GM21447 (cell line): ENCODE measurements at regions not wholly inside any gene's neighbourhood (a gene's known extent, or its start where the extent isn't known, plus 50 kb on each side); places are given as distances from the start of the nearest gene placed in this dataset.

Experiments used
- ATAC-seq: cut with Tn5 transposase; IDR thresholded peaks from one replicate; pipeline ENCODE4 v1.9.1; 2021; ENCODE audit not compliant: unreplicated experiment

DNA sequence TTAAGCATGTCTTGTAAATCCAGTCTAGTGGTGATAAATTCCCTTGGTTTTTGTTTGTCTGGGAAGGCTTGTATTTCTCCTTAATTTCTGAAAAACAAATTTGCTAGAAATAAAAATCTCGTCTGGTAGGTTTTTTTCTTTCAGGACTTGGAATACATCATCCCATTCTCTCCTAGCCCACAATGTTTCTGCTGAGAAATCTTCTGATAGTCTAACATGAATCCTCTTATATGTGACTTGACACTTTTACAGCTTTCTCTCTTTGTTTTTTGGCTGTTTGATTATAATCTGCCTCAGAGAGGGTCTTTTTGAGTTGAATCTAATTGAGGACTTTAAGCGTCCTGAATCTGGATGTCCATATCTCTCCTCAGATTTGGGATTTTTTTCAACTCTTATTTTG, 104.9 kb downstream of the FEM1C start:
- no peak for ATAC-seq

DNA sequence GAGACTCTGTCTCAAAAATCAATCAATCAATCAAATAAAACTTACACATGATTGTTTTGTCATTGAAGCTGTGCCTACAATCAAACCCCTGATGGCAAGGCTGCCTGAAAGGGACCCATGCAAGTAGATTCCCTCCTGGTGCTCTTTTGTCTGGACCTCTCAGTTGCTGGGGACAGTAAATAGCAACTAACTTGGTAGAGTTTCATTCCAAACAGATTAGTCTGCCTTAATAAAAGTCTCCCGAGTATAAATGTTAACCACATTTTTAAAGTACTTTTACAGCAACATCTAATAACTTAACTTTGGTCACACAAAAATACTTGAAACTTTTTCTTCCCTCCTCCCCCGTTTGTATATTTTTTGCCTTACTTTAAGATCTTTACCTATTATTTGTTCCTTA, 105.5 kb downstream of the FEM1C start:
- ATAC-seq = no peak

DNA sequence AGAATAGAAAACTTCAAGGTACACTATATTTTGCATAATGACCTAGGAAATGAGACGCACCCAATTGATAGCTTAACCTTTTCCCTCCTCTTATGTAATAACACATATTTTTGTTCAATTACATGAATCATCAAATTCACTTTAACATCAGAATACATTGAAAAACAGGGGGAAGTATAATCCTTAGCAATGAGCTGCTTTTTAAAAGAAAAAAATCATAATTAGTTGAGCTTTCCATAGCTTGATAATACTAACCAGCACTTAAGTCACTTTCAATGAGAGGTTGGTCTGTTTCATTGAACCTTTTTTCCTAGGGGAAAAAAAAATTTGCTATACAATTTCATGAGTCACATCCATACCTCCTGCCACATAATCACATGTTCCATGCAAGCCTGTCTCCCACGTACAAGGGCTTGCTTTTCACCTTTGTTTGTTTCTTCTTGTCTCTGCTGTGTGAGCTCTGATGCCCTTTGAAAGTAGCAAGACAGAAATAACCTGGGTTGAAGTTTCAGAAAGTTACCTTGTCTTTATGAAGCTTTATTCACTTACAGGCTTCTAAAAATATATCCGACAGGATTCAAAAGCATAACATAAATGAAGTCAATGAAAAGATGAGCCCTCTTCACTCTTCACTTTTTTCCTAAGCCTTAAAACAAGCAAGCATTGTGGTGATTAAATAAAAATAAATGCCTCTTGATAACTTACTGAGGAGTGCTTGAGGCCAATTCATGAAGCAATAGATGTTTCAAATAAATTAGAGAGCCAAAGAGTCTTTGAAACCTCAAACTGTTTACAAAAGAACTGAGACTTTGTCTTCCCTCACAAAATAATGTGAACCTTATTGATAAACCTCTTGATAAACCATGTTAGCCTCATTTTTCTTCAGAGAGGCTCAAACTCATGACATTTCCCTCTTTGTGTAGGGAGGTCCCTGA, 108.5 kb downstream of the FEM1C start:
- no peak for ATAC-seq

DNA sequence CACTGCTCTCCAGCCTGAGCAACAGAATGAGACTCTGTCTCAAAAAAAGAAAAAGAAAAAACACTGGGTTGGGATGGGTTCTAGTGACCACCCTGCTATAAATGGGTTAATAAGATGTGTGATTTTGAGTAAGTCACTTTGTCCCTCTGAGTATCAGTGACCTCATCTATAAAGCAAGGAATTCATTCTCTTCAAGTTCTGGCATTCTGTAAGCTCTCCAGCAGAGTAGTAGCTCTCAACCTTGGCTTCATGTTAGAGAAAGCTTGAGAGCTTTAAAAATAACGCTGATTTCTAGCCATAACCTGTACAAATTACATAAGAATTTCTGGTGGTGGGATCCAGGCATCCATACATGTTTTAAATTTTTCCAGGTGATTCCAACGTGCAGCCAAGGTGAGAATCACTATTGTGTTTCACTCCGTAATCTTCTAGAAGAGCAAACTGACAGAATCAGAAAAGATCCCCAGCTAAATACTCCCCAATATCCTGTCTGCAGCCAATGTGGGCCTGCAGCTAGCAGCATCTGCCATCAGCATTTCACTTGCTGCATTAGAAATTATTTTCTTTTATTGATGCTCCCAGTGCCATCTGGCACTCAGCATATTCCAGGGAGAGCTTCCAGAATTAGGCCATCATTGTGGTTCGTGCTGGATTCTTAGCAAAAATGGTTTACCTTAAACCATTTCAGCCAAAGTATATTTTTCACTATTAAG, 109.4 kb downstream of the FEM1C start:
- no peak for ATAC-seq

DNA sequence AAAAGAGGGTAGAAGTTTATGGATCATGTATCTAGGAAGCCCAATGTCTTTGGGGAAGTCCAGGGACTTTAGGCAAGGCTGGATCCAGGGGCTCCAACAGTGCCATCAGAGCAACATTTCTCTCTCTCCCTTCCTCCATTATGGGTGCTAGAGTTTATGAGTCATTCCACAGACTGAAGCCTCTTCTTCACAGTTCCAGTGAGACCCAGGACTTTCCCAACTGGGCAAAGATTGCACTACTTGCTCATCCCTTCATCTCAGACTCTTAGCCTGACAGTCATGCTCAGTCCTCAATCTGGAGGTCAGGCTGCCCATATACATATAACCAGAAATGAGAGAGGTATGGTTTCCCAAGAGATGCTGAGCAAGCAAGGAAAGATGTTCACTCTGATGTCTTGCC, 110.7 kb downstream of the FEM1C start:
- ATAC-seq = no peak

DNA sequence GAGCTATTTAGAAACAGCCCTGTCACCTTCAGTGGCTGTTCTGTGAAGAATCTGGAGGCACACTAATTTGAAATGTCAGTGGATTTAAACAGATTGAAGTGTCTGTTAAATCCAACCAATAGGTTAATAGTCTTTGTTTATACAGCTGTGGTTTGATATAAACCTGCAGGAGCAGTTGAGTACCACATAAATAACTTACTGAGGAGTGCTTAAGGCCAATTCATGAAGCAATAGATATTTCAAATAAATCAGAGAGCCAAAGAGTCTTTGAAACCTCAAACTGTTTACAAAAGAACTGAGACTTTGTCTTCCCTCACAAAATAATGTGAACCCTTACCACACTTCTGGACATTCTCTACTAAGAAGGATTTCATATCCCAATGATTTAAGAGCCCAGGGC, 111.9 kb downstream of the FEM1C start:
- ATAC-seq = no peak

DNA sequence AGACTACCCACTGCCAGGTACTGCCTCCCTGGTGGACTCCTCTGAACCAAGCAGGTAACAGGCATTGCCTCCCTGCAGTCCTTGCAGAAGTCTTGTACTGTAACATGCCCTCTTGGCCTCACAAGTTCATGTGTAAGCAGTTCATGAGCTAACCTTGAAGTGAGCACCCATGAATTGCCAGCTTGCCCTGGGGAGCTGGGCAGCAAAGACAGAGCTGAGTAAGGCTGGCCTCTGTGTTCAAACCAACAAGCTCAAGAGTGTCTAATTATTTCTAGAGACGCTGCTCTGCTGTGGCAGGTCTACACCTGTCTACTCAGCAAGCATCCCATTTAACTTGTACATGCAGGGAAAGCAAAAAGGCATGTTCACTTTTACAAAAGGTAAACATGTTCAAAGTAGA, 113.5 kb downstream of the FEM1C start:
- ATAC-seq = no peak

DNA sequence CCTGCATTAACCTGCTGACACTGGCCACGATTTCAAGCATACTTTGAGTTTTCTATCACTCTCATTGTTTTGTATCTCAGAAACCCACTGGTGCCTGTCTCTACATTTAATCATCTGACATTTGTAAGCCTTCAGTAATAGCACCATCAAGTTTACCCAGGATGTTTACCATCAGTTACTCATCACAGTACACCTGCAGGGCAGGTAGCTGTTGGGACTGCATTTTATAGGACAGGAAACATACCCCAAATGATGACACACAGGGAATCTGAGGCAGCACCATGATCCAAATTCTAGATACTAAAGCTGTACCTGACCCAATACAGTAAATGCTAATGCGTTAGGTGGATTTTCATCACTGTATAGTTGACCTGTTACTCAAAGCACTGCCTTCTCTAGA, 114.2 kb downstream of the FEM1C start:
- no peak for ATAC-seq

DNA sequence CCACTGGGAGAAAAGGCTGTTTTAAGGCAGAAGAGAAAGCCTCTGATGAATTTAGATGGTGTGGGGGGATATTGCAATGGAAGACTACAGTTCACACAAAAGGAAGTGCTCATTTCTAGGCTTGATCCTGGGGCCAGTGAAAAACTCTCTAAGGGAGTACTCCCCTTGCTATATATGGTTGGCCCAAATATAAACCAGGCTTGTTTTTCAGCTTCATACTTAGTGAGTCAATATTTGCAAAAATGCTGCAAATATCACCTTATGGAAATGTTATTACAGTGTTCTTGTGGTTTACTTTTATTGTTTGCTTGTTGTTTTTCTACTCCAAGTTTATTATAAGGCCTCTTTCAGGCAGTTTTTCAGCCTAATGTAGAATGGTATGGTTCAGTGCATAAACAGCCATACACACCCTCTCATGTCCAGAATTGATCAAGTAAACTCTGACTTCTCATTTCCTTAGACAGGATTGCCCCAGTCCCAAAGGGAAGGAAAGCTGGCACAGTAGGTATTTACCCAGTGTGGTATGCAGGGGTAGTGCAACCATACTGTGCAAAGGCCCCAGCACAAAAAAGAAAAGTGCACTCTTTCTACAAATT, 115.1 kb downstream of the FEM1C start:
- ATAC-seq = no peak

DNA sequence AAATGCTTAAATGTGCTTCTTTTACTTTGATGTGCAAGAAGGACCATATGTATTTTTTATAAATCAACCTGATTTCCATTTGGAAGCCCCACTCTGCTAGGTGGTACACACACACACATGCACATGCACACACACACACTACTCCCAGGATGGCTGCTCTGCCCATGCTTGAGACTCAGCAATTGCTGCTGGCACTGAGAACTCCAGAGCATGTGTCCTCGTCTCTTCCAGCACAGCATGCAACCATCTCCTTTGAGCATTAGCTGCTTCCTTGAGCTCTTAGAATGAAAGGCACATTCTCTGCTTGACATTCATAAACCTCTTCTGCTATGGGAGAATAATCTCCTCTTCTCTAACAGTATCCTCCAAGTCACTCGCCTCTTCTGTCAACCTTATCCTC, 115.9 kb downstream of the FEM1C start:
- no peak for ATAC-seq

DNA sequence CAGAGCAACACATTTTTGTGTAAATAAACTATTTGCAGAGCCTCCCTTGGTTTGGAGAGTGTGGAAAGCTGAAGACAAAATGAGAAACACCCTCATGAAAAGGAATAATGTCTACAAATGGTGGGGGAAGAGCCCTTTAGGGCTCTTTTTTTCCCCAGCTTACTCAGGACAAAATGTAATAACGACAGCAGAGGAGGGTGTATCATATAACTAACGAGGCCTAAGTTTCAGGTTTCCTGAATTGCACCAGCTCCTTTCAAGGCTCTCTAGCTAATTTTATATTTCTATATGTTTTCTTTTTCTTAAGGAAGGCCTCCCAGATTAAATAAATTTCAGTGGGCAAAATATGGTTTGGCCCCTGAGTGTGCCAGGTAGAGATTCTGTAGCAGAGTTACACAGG, 116.3 kb downstream of the FEM1C start:
- no peak for ATAC-seq

DNA sequence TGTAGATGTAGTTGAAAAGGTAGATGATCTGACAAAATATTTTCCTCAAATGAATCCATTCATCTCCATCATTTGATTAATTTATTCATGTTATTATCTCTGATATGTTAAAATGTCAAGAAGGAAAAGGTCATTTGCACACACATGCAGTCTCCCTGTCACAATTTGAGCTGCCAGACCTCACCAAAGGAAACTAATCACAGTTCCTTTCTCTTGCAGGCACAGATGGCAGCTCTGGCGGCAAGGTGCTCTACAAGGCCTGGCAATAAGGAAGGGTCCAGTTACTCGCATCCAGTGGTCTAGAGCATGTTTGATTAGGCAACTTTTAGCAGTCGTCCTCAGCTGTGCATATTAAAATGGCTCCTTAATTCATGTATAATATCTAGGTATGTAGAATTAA, 120.1 kb downstream of the FEM1C start:
- no peak for ATAC-seq

DNA sequence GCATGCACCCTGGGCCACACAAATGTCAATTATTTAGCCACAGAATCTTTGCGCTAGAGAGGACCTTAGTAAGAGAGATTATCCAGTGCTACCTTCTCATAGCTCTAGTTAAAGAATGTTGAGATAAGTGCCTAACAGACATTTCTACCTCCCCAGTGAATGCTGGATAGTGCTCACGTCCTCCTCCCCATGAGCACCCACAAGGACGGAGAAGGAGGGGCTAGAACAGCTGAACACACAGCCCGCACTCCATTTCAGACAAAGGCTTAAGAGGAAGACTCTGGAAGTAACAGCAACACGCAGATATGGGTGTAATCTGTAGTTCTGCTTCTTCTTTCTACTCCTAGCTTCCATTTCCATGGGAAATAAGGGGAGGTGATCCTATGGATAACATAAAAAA, 120.5 kb downstream of the FEM1C start:
- no peak for ATAC-seq

DNA sequence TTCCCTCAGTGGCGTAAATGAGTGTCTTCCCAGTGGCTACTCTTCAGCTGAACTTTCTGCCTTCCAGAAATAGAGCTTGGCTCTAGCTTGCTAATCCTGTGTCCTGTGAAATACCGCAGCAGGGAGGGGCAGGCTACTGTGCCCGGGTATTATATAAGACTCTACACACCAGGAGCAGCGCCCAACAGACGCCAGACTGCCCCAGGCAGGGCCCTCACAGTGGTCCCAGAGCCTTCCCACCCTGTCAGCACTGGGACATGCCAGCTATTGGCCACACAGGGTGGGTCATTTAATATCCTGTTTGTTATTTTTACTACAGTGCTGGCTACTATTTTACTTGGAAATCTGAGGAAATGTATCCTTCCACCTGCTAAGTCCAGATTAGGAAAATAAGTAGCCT, 121.0 kb downstream of the FEM1C start:
- ATAC-seq = no peak

DNA sequence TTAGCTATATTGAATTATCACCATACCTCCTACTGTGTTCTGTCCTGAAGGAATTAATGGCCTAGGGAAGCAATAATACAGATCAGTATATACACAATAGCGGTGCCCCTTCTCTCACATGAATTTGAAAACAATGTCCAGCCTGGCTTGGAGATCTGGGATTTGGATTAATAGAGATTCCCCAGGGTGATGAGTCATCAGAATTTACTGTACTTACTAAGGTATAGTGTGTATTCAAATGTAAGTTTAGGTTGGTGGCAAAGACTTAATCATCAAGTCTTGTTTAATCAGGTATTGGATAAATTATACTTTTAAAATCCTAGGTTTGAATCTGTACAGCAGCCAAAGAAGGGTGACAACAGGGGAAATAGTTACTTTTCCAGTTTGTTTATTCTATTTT, 121.5 kb downstream of the FEM1C start:
- no peak for ATAC-seq

DNA sequence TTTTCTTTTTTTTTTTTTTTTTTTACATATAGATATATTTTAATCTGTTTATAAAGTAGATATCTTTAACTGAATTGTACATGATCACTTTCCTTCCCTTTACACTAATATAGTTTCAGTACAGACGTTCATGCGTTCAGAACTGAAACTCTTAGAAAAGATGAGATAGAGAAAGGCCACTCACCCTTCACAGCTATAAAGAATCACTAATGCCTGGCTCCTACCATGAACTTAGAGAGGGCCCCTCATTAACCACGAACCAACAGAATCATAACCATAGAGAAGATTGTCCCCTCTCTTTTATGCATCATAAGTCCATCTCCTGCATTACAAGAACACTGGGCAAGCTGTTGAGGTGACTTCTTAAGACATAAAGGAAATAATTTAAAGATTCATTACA, 123.8 kb downstream of the FEM1C start:
- peak; percentile 57 for ATAC-seq

DNA sequence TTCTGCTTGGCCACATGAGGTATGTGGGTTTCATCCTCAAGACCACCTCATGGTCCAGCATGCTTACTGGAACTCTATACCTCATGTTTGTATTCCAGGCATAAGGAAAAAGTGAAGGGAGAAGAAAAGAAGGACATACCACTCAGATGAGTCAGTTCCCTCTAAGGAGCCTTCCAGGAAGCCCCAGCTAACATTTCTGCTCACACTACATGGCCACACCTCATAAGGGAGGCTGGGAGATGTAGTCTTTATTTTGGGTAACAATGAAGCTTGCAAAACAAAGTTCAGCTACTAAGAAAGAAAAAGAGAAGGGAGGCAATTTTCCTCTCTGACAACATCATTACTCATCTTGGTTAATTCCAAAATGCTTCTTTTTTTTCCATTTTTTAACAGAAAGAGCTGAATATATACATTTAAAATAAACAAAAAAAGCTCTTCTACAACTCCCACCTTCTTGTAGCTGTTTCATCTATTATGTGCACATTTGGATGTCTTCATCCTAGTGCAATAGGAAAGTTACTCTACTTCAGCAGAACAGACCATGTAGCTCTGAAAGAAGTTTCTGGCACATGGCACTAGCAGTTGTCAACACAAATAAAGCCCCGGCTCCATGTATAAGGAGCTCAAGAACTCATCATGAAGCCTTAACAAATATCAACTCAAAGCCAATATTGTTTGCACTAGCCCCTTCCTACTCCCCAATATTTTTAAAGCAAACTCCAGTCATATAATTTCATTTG, 123.6 kb upstream of the CCDC112 start:
- no peak for ATAC-seq

DNA sequence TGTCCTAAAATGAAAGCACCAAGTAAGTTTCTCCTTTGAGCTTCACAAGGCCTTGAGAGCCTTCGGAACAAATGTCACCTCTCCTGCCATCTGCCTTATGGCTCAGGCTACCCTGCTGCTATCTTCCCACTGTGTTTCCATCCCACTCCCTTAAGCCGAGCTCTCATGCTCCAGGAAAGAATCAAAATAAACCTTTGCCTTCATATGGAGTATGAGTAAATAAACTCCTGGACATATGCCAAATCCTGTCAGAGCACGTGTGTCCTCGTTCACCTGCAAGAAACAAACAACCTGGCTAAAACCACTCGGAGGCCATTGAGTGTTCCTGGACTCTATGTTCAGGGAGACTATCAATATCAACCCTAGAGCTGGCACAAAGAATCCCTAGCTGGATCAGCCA, 122.3 kb upstream of the CCDC112 start:
- no peak for ATAC-seq

DNA sequence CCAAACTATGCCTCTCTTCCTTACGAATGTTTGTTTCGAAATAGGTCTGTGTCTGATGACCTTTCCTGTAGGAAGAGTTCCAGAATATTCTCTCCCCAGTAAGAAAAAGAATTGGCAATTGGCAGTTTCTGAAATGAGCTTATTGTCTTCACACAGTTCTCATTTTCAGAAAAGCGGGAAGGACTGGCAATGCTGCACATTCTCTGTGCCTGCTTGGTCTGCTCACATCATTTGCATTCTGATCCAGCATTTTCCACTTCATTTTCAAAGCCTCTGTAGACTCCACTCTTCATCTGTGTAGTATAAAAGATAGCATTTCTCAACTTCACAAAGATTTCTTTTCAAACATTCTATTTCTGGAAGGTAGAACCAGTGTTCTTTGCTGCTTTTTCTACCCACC, 120.6 kb upstream of the CCDC112 start:
- ATAC-seq = no peak

DNA sequence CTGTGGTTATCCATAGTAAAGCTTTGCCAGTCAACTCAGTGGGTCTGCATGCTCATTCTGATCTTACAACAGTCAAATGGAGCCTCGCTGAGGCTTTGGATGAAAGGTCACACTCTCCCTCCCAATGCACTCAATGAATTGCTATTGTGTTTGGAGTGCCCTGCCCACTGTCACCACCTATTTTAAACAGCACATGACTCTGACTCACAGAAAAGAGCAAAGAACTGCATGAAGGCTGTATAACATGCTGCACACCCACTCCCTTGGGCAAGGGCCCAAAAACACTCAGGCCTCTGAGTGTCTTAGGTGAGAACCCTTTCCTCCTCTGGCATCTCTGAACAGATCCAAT, 118.7 kb upstream of the CCDC112 start:
- ATAC-seq = no peak

DNA sequence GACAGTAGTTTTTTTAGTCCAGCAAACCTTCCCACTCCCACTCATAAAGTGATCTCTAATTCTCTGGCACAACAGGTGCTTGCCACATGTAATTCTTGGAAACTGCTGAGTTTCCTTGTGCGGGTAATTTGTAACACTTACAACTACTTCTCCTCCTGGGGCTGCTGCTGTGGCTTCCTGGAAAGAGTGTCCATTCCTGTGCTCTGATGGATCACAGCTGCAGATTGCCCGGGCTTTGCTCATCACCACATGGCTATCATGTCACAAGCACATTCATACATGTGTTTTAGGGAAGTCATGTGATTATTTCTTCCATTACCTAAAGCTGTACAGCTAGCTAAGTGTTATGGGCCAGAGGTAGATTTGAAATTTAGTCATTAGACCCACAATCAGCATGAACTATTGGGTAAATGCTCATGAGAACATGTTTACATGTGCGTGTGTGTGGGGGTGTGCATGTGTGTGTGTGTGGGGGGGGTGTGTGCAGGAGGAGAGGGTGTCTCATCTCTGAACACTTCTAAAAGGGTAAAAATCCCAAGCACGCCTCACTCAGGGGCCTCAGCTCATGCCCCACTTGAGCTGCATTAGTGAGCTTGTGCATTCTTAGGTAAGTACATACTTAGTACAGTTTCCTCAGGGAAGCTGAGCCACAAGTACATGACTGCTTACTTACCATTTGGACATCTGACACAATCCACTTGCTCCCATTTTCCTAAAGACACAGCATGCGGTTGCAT, 118.1 kb upstream of the CCDC112 start:
- no peak for ATAC-seq
